ENCODE measurements at regions not wholly inside any gene's neighbourhood (a gene's known extent, or its start where the extent isn't known, plus 50 kb on each side); places are given as distances from the start of the nearest gene placed in this dataset.

DNA sequence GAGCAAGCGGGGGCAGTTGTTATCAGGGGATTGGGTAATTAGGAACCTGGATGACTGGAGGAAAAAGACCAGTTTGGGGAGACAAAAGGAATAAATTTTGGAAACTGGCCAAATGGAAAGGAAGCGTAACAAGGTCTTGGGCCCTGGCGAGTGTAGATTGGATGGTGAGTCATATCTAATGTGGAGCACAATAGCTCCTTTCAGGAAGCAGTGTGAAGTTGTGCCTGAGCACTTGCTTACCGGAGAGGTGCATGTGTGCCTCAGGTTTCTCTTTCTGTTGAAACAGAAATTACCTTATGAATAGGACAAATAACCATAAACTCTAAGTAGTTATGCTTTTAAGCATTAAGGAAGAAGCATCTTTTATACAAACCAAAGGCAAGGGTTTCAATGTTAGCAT lies 176.4 kb downstream of the KIF4B start:
- H3K27ac ChIP-seq, result no peak overlapping the region
- peak; percentile 16 for DNase-seq (ENCODE audit: low read depth, low spot score)

DNA sequence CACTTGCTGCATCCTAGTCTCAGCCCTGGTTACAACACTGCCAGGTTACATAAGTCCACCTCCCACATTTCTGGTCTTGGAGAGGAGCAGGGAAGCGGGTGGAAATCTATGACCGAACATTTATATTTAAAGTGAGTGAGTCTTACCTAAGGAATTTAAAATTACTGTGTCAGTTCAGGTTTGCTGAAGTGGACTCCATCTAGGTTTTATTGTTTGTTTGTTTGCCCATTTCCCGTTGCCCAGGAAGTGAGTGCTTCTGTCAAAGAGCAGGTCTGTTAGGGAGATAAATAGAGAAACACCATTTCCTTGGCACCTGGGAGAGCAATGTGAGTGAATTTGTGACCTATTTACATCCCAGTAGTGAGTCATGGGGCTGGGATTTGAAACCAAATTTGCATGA lies 179.5 kb downstream of the KIF4B start:
- DNase-seq (ENCODE audit: low read depth, low spot score), result no peak
- no peak overlapping the region for H3K27ac ChIP-seq

DNA sequence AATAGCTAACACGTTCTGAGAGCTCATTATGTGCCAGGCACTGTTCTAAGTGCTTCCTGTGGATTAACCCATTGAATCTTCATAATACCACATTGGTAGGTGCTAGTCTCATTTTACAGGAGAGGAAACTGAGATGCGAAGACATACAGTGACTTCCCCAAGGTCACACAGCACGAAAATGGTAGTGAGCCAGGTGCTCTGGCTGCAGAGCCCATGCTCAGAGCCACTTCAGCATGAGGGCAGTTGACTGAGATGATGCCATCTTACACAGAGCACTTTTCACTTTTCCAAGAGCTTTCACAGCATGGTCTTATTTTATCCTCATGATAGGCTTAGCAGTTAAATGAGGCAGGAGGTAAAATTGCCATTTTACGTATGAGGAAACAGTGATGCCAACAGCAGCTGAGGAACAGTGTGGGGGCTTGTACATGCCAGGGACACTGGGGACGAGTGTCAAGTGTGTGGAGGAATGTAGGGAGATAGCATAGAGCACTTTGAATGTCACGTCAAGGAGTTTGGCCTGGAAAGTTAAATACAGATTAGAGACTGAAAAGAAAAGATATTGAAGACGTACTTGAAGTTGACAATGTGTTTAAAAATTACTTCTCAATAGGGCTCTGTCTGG lies 180.0 kb downstream of the KIF4B start:
- H3K27ac ChIP-seq, result no peak overlapping the region
- DNase-seq (ENCODE audit: low read depth, low spot score), result no peak

DNA sequence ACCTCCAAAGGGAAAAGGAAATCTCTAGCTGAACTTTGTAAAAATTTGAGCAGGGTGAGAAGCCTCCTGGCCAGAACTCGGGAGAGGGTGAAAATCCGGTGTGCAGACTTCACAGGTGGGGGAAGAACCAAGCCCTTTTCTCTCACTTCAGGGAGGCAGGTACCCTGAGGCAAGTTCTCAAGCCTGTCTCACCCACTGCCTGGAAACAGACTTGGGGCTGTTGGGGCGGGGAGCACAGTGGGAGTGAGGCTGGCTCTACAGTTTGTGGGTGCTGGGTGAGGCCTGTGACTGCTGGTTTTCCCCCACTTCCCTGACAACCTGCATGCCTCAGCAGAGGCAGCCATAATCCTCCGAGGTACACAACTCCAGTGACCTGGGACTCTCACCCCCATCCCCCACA lies 187.1 kb downstream of the KIF4B start:
- no peak for DNase-seq (ENCODE audit: low read depth, low spot score)
- no peak overlapping the region for H3K27ac ChIP-seq

DNA sequence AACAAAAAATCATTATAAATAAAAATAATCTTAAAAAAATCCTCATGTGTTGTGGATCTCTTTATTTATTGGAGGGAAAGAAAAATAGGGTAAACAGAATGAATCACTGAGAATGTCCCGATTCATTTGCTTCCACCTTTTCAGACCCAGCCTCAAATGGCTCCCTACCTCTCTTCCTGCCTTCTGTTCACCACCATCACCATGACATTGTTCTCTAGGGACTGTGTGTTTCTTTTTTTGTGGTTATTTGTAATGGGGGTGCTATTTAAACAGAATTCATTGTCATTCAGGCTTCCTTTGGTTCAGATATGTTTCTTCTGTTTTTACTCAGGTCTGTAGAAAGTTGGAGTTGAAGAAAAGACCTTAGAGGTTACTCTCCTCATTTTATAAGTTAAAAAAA lies 198.2 kb downstream of the KIF4B start:
- no peak overlapping the region for H3K27ac ChIP-seq
- no peak for DNase-seq (ENCODE audit: low read depth, low spot score)

DNA sequence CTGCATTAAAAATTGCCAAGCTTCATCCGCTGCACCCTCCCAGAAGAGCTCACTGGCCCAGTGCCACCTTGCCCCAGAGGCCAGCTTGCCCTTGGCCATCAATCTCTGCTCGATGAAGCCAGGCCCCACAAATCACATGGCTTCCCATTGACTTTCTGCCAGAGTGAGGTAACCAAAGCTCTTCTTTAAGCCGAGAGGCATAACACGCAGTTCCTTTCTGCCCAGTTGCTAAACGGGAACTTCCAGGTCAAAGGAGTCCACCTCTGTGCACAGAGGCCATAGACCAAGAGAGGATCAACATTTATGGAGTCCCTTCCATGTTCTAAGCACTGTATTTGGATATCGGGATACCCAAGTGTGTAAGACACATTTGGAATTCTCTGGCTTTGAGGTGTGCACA lies 208.8 kb downstream of the KIF4B start:
- DNase-seq (ENCODE audit: low read depth, low spot score), result no peak
- no peak overlapping the region for H3K27ac ChIP-seq

DNA sequence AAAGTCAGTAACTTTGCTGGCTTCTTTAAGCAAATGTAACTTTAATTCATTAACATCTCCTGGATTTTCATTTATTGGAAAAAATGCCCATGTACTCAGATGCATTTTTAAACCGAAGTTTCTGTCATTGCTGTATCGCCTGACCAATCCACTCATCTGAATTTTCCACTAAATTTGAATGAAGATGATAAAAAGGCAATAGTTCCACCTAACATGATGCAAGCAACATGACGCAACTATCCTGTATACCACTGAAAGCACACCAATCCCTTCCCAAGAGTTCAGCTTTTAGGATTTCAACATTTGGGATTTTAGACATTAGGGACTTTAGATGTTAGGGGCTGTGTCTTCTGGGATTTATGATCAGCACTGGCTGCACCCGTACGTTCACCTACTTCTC lies 215.6 kb downstream of the KIF4B start:
- no peak overlapping the region for H3K27ac ChIP-seq
- no peak for DNase-seq (ENCODE audit: low read depth, low spot score)

DNA sequence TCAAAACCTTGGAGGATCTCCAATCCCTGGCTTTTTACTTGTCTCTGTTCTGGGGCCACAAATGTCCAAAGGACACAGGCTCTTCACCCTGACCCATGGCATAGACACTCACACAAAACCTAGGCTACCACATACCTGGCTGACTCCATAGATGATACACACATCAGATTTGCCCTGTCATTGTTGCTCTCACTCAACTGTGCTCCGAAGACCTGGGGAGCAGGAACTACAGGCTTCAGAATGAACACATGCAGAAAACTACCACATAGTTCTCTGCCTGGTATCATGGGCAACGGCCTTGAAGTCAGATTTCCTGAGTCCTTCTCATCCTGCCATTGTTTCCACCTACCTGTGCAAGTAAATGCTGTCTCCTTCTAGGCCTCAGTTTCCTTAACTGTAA lies 226.2 kb downstream of the KIF4B start:
- H3K27ac ChIP-seq, result no peak overlapping the region
- no peak for DNase-seq (ENCODE audit: low read depth, low spot score)

DNA sequence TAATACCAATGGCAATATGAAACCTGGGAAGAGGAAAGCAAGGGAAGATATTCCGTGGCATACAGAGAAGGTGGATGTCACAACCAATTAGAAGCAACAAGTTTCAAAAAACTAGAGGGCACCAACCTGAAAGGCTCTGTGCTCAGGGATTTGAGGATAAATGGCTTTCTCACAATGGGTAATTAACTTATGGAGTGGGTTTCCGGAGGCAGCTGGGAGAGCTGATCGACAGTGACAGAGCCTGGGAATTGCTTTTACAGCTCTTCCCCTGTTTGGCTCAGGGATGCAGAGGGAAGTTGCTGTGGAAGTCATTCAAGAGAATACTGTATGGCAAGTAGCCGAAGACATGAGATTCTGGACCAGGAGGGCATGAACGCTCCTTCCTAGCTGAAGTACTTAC lies 237.0 kb downstream of the KIF4B start:
- no peak overlapping the region for H3K27ac ChIP-seq
- no peak for DNase-seq (ENCODE audit: low read depth, low spot score)

DNA sequence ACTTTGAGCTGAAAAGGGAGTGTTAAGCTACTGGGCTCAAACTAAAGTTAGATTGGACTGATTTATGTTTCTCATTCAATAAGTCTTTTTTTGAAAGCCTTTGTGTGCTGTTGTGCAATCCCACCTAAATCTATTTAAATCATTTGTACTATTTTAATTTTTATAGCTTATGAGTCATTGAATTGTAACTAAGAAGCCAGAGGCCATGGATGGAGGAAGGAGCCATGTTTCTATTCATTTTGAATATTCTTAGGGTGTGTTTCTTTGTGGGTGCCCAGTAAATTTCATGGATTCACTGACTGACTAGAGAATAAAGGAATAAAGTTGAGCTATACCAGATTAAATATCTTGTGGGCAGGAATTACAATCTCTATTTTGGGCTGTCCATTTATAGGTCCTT lies 238.5 kb downstream of the KIF4B start:
- H3K27ac ChIP-seq, result no peak overlapping the region
- DNase-seq (ENCODE audit: low read depth, low spot score), result no peak

DNA sequence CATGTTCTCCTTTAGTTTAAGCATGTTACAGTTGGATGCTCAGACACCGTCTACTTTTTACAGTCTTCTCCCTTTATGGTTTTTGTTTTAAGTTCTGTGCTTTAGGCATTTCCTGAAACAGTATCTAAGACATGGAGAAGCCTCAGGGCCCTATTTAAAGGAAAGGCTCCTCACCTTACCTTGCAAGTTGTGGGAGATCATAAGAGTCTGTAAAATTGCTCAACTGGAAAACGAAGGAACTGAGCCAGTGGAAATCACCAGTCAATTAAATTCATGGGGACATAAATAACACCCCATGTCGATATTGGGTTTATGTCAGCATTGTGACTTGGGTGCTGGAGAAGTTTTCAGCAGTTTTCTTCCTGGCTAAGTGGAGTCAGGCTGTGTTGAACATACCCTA lies 239.2 kb downstream of the KIF4B start:
- H3K27ac ChIP-seq, result no peak overlapping the region
- DNase-seq (ENCODE audit: low read depth, low spot score), result no peak

DNA sequence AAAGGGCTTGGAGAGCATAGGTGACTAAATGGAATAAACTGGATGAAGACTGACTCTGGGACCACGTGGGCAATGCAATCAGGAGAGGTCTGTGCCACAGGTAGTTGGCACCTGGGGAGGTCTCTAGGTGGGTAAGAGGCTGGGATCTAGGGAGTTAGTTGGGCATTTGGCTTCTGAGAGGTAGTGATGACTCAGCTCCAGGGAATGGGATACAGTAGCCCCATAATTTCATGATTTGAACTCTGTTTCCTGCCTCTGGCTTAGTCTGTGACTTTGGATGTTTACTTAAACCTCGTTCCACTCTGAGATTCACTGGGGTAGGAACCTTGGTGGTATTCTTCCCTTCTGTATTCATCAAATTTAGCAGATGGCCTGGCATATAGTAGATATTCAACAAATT lies 240.8 kb downstream of the KIF4B start:
- DNase-seq (ENCODE audit: low read depth, low spot score), result no peak
- H3K27ac ChIP-seq, result no peak overlapping the region

DNA sequence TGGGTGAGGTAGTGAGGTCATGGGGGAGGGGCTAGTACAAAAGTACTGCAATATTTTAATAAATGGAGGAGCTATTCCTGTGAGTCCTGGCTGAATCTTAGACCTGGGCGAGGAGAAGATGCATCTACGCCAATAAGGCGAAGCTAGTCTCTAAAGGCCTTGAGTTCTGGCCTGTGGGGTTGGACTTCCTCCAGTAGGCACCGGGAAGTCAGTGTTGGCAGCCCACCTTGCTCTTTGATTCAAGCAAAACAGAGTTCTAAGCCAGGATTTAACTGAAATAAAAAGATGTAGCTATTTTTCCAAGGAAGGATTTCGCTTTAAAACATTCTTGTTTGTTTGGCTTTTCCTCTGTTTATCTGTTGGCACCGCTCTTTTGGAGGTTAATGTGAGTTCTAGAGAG lies 244.6 kb downstream of the KIF4B start:
- H3K27ac ChIP-seq, result no peak overlapping the region
- no peak for DNase-seq (ENCODE audit: low read depth, low spot score)

DNA sequence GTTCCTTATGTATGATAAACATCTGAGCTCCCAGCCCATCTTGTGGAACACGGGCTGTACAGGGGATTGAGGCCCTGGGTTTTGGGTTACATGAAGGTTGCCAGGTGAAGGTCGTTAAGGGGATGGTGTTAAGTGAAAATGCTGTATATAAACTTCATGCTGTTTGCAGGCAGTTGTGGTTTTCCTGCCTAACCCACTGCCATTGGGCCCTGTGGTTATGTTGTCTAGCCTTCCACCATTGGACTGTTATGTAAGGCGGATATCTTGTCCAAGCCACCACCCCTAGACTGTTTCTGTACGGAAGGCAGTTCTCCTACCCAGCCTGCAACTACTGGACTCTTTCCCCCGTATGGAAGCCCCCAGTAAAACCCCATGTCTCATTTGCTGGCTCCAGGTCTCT lies 246.1 kb downstream of the KIF4B start:
- no peak for DNase-seq (ENCODE audit: low read depth, low spot score)

DNA sequence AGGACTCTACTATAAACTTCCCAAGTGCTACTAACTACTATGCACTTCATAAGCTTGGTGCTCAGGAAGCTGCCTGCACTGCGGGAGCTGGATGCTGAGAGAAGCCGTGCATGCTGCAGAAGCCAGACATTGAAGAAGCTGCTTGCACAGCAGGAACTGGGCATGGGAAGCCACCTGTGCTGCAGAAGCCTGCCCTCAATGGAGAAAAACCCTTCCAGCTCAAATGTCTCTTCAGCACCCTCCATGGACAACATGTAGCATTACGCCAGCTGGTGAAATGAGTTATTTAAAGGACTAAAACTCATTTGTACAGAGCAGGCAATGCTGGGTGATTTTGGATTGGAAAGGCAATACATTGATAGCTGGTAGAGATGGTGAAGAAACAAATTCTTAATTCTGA lies 247.2 kb downstream of the KIF4B start:
- DNase-seq (ENCODE audit: low read depth, low spot score), result no peak
- no peak overlapping the region for H3K27ac ChIP-seq

More for the DNA sequence above, 246.1 kb downstream of the KIF4B start:
- no peak overlapping the region for H3K27ac ChIP-seq

DNA sequence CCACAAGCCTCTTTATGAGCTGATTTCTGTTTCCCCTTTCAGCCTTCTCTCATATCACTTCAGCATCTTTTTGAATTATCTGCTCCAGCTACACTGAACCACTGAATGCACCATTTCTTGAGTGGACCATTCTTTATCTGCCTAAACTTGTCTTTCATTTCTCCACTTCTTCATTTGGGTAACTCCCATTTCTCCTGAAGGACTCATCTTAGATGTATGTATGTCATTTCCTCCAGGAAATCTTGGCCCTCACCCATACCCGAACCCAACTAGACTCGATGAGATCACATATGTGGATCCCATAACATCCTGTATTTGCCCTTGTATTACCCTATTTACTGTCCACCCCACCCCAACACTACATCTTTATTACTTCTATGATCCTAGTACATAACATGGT lies 249.8 kb downstream of the KIF4B start:
- no peak for DNase-seq (ENCODE audit: low read depth, low spot score)
- no peak overlapping the region for H3K27ac ChIP-seq

DNA sequence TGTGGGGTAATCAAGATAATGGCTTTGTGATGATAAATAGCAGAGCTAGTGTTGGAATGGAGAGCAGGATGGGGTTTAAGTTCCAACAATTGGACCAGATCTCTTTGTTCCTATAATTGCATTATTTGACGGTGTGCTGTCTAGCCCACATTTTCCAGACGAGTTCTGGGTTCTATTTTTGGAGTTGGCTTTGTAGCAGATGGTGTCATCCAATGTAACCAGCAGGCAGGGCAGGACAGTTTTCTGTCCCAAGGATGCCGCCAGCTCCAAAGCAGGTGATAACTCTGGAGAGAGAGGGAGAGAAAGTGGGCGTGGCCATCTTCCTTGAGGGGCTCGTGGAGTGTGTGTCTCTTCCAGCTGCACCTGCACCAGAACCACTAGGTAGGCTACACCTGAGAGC lies 251.3 kb downstream of the KIF4B start:
- no peak overlapping the region for H3K27ac ChIP-seq
- no peak for DNase-seq (ENCODE audit: low read depth, low spot score)

DNA sequence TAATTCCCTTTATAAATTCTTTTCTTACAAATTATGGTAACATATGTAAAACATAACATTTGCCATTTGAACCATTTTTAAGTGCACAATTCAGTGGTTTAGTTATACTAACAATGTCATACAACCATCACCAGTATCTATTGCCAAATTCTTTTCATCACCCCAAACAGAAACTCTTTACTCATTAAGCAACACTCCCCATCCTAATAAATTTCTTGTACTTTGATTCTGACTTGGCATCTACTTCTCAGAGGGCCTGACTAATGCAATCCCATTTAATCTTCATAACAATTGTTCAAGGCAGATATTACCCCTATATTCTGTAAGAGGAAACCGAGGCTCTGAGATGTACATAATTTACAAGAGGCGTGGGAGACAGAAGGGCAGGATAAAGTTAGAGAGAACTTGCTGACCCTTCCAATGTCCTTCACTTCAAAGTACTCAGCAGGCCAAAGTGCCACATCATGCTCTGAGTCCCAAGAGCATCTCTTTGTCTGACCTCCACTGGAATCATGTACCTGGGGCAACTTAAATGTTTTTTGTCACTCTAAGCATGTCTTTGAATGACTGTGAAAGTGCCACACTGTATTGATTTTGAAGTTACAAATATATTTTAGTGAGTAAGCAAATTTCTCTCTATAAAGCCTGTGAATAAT lies 255.3 kb downstream of the KIF4B start:
- H3K27ac ChIP-seq, result no peak overlapping the region
- DNase-seq (ENCODE audit: low read depth, low spot score), result no peak

DNA sequence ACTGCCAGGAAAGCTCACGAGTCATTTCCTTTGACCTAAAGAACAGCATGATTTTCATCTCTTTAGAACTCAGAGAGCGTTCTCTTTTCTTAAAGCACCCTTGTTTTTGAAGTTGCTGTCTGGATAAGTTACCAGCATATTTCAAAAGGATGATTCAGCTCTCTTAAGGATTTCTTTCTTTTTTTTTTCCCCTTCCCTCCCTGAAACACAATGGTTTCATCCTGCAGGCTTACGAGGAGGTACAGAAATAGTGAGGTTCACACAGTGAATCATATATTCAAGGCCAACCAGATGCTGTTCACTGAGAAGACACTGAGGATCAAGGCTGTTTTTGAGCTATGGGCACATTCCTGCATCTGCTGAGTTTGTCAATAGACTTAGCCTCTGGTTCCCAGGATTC lies 257.2 kb downstream of the KIF4B start:
- peak; percentile 8 for DNase-seq (ENCODE audit: low read depth, low spot score)
- no peak overlapping the region for H3K27ac ChIP-seq

DNA sequence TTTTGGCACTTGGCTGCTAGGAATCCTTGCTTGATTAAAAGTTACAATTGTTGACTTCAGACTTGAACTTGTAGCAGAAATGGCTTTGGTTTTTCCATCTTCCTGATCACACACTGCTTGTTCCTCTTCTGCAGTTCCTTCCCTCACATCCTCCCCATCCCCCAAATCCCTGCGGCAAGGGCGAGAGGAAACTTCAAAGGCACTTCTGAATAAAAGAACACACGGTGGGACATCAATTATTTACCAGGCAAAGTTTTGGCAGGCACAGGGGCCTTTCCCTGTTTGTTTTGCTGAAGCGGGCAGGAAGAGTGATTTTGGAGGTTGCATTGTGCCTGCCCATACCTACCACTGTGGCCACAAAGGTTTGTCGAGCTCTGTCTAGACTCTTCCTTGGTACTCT lies 260.9 kb downstream of the KIF4B start:
- H3K27ac ChIP-seq, result no peak overlapping the region
- no peak for DNase-seq (ENCODE audit: low read depth, low spot score)

DNA sequence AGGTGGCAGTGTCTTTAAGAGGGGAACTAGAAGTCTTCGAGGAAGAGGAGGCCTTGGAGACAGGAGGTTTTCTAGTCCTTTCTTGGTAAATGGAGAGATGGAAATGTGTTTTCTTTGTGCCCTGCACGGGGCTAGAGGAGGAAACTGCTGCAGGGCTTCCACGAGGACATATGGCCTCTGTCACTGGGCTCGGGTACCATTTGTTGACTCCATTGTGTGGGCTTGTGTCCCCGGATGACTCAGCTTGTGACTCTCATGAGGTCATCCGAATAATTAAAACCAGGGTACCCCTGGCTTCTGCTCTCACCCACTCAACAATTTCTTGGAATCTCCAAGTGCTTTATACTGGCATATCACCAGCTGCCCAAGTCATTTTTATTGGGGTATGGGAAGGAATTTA lies 261.7 kb downstream of the KIF4B start:
- H3K27ac ChIP-seq, result no peak overlapping the region
- no peak for DNase-seq (ENCODE audit: low read depth, low spot score)

DNA sequence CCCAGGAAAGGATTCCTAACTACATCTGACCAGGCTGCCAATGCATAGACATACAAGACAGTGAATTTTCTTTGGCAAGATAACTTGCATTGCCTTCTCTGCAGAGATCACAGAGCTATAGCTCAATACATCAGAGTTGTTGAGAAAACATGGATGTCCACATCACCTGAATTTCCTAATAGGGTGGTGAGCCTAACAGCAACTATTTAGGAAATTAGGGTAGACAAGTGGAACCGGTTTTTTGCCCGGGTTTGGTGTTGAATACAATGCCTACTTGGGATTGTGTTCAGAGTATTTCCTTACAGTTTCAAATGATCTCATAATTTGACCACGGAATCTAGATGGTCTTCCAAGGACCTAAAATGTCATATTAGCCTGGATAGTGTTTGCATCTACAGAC lies 262.7 kb downstream of the KIF4B start:
- no peak for DNase-seq (ENCODE audit: low read depth, low spot score)
- H3K27ac ChIP-seq, result no peak overlapping the region
